ENCODE measurements at regions not wholly inside any gene's neighbourhood (a gene's known extent, or its start where the extent isn't known, plus 50 kb on each side); places are given as distances from the start of the nearest gene placed in this dataset.
"Not testable (repeated sequence)": the region's sequence is repeated elsewhere in the genome, so short reads cannot be mapped to it uniquely, and the experiment has no call there.

GRCh38 chr3:75268576-75268975, 395.6 kb upstream of the FRG2C start:
- not testable (repeated sequence) for H3K4me1 Mint-ChIP-seq; H3K27ac Mint-ChIP-seq (ENCODE audit: low read depth); DNase-seq (ENCODE audit: low spot score in 2 of 2); ATAC-seq (replicated peaks; ENCODE audit: extremely low read depth, poor library complexity, severe bottlenecking); H3K27me3 Mint-ChIP-seq; H3K36me3 Mint-ChIP-seq (ENCODE audit: insufficient read depth); H3K4me3 Mint-ChIP-seq; H3K9me3 Mint-ChIP-seq

DNA sequence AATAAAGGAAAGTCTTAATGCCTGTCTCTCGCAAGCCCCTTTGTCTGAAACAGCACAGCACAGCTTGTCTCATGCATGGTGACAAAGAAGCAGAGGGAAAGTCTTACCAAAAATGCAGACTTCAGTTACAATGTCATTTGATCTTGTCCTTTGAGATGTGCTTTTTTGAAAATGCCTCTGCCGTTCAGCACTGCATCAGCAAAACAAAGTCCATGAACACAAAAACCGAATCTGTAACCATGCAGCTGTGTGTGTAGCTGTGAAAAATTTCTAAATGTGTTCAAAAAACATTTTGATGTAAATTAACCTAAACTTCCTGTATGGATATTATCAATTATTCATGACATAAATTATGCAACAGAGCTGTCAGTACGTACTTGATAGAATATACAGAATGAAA, 391.9 kb upstream of the FRG2C start:
- not testable (repeated sequence) for H3K4me1 Mint-ChIP-seq; H3K4me3 Mint-ChIP-seq; ATAC-seq (replicated peaks; ENCODE audit: extremely low read depth, poor library complexity, severe bottlenecking); H3K27me3 Mint-ChIP-seq; H3K36me3 Mint-ChIP-seq (ENCODE audit: insufficient read depth); H3K9me3 Mint-ChIP-seq; DNase-seq (ENCODE audit: low spot score in 2 of 2); H3K27ac Mint-ChIP-seq (ENCODE audit: low read depth)

- peaks cover 4% of the 10 kb centered on the region for H3K9me3 Mint-ChIP-seq
- H3K4me3 Mint-ChIP-seq = no peak overlapping the region
- ATAC-seq (replicated peaks; ENCODE audit: extremely low read depth, poor library complexity, severe bottlenecking) (no peak), DNase-seq (ENCODE audit: low spot score in 2 of 2) (no peak)
- H3K4me1 Mint-ChIP-seq = no peaks in the 10 kb centered on the region
- H3K36me3 Mint-ChIP-seq (ENCODE audit: insufficient read depth) = no peaks in the 10 kb centered on the region
- H3K27me3 Mint-ChIP-seq = no peaks in the 10 kb centered on the region
- no peak overlapping the region for H3K27ac Mint-ChIP-seq (ENCODE audit: low read depth)
Observed at GRCh38 chr3:75272691-75273090, 391.4 kb upstream of the FRG2C start.

GRCh38 chr3:75285531-75286148, 378.5 kb upstream of the FRG2C start:
- not testable (repeated sequence) for H3K9me3 Mint-ChIP-seq

DNA sequence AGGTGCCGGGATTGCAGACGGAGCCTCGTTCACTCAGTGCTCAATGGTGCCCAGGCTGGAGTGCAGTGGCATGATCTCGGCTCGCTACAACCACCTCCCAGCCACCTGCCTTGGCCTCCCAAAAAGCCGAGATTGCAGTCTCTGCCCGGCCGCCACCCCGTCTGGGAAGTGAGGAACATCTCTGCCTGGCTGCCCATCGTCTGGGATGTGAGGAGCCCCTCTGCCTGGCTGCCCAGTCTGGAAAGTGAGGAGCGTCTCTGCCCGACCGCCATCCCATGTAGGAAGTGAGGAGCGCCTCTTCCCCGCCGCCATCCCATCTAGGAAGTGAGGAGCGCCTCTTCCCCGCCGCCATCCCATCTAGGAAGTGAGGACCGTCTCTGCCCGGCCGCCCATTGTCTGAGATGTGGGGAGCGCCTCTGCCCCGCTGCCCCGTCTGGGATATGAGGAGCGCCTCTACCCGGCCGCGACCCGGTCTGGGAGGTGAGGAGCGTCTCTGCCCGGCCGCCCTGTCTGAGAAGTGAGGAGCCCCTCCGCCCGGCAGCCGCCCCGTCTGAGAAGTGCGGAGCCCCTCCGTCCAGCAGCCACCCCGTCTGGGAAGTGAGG, 375.1 kb upstream of the FRG2C start:
- not testable (repeated sequence) for H3K36me3 Mint-ChIP-seq (ENCODE audit: insufficient read depth); H3K27ac Mint-ChIP-seq (ENCODE audit: low read depth); H3K4me3 Mint-ChIP-seq; H3K27me3 Mint-ChIP-seq; DNase-seq (ENCODE audit: low spot score in 2 of 2); H3K4me1 Mint-ChIP-seq; H3K9me3 Mint-ChIP-seq; ATAC-seq (replicated peaks; ENCODE audit: extremely low read depth, poor library complexity, severe bottlenecking)

More at GRCh38 chr3:75285531-75286148, 378.5 kb upstream of the FRG2C start:
- not testable (repeated sequence) for H3K4me3 Mint-ChIP-seq; H3K36me3 Mint-ChIP-seq (ENCODE audit: insufficient read depth); H3K27ac Mint-ChIP-seq (ENCODE audit: low read depth); H3K4me1 Mint-ChIP-seq; H3K27me3 Mint-ChIP-seq; DNase-seq (ENCODE audit: low spot score in 2 of 2); ATAC-seq (replicated peaks; ENCODE audit: extremely low read depth, poor library complexity, severe bottlenecking)

GRCh38 chr3:75294124-75294523, 370.0 kb upstream of the FRG2C start:
- no peaks in the 10 kb centered on the region for H3K36me3 Mint-ChIP-seq (ENCODE audit: insufficient read depth)
- no peaks in the 10 kb centered on the region for H3K4me1 Mint-ChIP-seq
- ATAC-seq (replicated peaks; ENCODE audit: extremely low read depth, poor library complexity, severe bottlenecking) = no peak
- DNase-seq (ENCODE audit: low spot score in 2 of 2) = no peak
- no peak overlapping the region for H3K4me3 Mint-ChIP-seq
- no peaks in the 10 kb centered on the region for H3K27me3 Mint-ChIP-seq
- peaks cover 12% of the 10 kb centered on the region for H3K9me3 Mint-ChIP-seq
- no peak overlapping the region for H3K27ac Mint-ChIP-seq (ENCODE audit: low read depth)

DNA sequence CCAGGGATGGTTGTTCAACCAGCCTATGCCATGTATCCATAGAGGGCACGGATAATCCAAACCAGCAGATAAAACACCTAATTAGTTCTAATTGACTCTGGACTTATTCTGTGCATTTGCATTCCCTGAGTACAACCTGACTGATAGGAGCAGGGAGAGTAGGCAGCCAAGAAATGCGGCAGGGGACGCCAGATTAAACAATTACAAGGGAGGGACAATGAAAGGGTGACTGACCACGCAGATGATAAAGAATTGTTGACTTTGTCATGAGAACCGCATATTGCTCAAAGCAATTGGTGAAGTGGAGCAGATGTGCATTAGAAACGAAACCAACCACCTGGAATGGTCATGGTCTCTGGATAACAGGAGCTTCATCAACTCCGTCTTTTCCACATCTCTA, 369.1 kb upstream of the FRG2C start:
- no peaks in the 10 kb centered on the region for H3K27me3 Mint-ChIP-seq
- peaks cover 12% of the 10 kb centered on the region for H3K9me3 Mint-ChIP-seq
- no peak for DNase-seq (ENCODE audit: low spot score in 2 of 2)
- H3K36me3 Mint-ChIP-seq (ENCODE audit: insufficient read depth) = no peaks in the 10 kb centered on the region
- H3K27ac Mint-ChIP-seq (ENCODE audit: low read depth) = no peak overlapping the region
- no peaks in the 10 kb centered on the region for H3K4me1 Mint-ChIP-seq
- ATAC-seq (replicated peaks; ENCODE audit: extremely low read depth, poor library complexity, severe bottlenecking) = no peak
- no peak overlapping the region for H3K4me3 Mint-ChIP-seq

DNA sequence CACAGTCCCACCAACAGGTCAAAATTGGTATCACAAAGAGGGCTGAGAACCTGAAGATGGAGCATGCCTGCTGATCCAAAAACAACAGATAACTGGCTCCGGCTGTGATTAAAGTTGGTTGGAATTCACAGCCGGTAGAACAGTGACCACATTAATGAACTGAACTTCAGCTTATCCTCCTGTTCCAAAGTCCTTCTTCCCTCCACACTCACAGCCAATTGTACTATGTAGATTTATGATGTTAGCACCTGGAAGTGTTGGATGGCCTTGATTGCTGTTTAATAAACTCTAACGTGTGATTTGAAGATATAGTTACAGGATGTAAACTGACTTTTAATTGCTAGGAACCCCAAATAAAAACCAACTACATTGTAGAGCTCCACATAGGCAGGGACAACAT, 367.3 kb upstream of the FRG2C start:
- H3K4me3 Mint-ChIP-seq = no peak overlapping the region
- DNase-seq (ENCODE audit: low spot score in 2 of 2) (no peak), ATAC-seq (replicated peaks; ENCODE audit: extremely low read depth, poor library complexity, severe bottlenecking) (no peak)
- H3K9me3 Mint-ChIP-seq = peaks cover 12% of the 10 kb centered on the region
- no peak overlapping the region for H3K27ac Mint-ChIP-seq (ENCODE audit: low read depth)
- H3K4me1 Mint-ChIP-seq = no peaks in the 10 kb centered on the region
- no peaks in the 10 kb centered on the region for H3K36me3 Mint-ChIP-seq (ENCODE audit: insufficient read depth)
- H3K27me3 Mint-ChIP-seq = no peaks in the 10 kb centered on the region

- Mint-ChIP-seq H3K36me3 (ENCODE audit: insufficient read depth) (no peaks in the 10 kb centered on the region), H3K27me3 (no peaks in the 10 kb centered on the region), H3K4me3 (no peak overlapping the region), H3K9me3 (peaks cover 12% of the 10 kb centered on the region), H3K4me1 (no peaks in the 10 kb centered on the region), H3K27ac (ENCODE audit: low read depth) (no peak overlapping the region)
- DNase-seq (ENCODE audit: low spot score in 2 of 2) (no peak), ATAC-seq (replicated peaks; ENCODE audit: extremely low read depth, poor library complexity, severe bottlenecking) (no peak)
Observed at GRCh38 chr3:75300606-75301005, 363.5 kb upstream of the FRG2C start.

DNA sequence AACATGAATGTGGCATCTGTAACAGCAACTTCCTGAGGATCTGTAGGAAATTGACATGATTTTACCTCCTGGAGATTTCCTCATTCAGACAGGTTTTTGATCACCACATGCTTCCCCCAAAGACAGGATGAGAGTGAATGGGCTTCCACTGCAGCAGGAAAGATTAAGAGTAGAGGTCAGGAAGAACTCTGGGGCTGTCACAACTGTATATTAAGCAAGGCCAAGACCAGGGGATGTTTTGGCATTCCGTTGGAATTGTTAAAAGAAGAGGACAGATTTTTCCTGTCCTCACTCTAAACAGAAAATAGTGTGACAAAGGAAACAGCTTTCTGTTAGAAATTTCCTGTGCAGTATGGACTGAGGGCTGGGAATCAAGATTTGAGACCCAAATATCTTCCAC, 363.1 kb upstream of the FRG2C start:
- not testable (repeated sequence) for H3K36me3 Mint-ChIP-seq (ENCODE audit: insufficient read depth); DNase-seq (ENCODE audit: low spot score in 2 of 2); H3K27ac Mint-ChIP-seq (ENCODE audit: low read depth); H3K4me3 Mint-ChIP-seq; H3K4me1 Mint-ChIP-seq; ATAC-seq (replicated peaks; ENCODE audit: extremely low read depth, poor library complexity, severe bottlenecking); H3K27me3 Mint-ChIP-seq
- peaks cover 12% of the 10 kb centered on the region for H3K9me3 Mint-ChIP-seq

DNA sequence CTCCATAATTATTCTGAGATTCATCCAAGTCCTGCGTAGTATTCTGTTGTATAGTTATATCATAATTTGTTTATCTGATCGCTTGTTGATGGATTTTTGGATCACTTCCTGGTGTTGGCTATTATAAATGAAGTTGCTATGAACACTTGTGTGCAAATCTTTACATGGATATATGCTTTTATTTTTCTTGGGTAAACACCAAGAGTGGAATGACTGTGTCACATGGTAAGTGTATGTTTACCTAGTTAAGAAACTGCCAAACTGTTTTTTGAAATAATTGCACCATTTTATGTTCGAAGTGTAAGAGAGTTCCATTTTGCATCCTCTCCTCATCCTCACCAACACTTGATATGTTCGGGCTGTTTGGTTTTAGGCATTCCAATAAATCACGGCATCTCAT, 360.4 kb upstream of the FRG2C start:
- no peak for ATAC-seq (replicated peaks; ENCODE audit: extremely low read depth, poor library complexity, severe bottlenecking)
- H3K27ac Mint-ChIP-seq (ENCODE audit: low read depth) = no peak overlapping the region
- peaks cover 1% of the 10 kb centered on the region for H3K9me3 Mint-ChIP-seq

DNA sequence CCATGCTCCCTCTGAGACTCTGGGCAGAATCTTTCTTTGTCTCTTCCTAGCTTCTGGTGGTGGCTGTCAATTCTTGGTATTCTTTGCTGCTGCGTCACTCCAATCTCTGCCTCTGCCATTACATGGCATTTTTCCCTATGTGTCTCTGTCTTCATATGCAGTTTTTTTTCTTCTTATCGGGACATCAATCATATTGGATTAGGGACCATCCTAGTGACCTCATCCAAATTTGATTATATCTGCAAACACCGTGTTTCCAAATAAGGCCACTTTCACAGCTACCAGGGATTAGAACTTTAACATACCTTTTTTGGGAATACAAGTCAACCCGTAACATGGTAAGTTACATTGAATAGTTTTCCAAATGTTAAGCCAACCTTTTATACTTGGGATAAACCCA, 358.2 kb upstream of the FRG2C start:
- no peak overlapping the region for H3K27ac Mint-ChIP-seq (ENCODE audit: low read depth)
- no peaks in the 10 kb centered on the region for H3K4me1 Mint-ChIP-seq
- H3K4me3 Mint-ChIP-seq = no peak overlapping the region
- ATAC-seq (replicated peaks; ENCODE audit: extremely low read depth, poor library complexity, severe bottlenecking) (no peak), DNase-seq (ENCODE audit: low spot score in 2 of 2) (no peak)
- H3K9me3 Mint-ChIP-seq = no peaks in the 10 kb centered on the region
- H3K36me3 Mint-ChIP-seq (ENCODE audit: insufficient read depth) = no peaks in the 10 kb centered on the region
- no peaks in the 10 kb centered on the region for H3K27me3 Mint-ChIP-seq

More for the DNA sequence above, 360.4 kb upstream of the FRG2C start:
- no peak overlapping the region for H3K4me3 Mint-ChIP-seq
- DNase-seq (ENCODE audit: low spot score in 2 of 2) = no peak
- H3K36me3 Mint-ChIP-seq (ENCODE audit: insufficient read depth) = no peaks in the 10 kb centered on the region
- no peaks in the 10 kb centered on the region for H3K27me3 Mint-ChIP-seq
- no peaks in the 10 kb centered on the region for H3K4me1 Mint-ChIP-seq

- H3K4me3 Mint-ChIP-seq; H3K36me3 Mint-ChIP-seq (ENCODE audit: insufficient read depth); DNase-seq (ENCODE audit: low spot score in 2 of 2); H3K27ac Mint-ChIP-seq (ENCODE audit: low read depth); H3K9me3 Mint-ChIP-seq; H3K4me1 Mint-ChIP-seq; ATAC-seq (replicated peaks; ENCODE audit: extremely low read depth, poor library complexity, severe bottlenecking): not testable (repeated sequence)
- H3K27me3 Mint-ChIP-seq = peaks cover 18% of the 10 kb centered on the region
Observed at GRCh38 chr3:75311306-75311705, 352.8 kb upstream of the FRG2C start.
